GM18858 (cell line): ENCODE measurements at regions not wholly inside any gene's neighbourhood (a gene's known extent, or its start where the extent isn't known, plus 50 kb on each side); places are given as distances from the start of the nearest gene placed in this dataset.
"Not testable (repeated sequence)": the region's sequence is repeated elsewhere in the genome, so short reads cannot be mapped to it uniquely, and the experiment has no call there.

Experiments
- ATAC-seq: cut with Tn5 transposase; IDR thresholded peaks from one replicate; pipeline ENCODE4 v1.9.1; 2021; ENCODE audit not compliant: unreplicated experiment

- no peak for ATAC-seq
Measured at GRCh38 chr11:81802591-81802990, 931.1 kb downstream of the FAM181B start.

GRCh38 chr11:81792416-81792815, 941.2 kb downstream of the FAM181B start:
- no peak for ATAC-seq

DNA sequence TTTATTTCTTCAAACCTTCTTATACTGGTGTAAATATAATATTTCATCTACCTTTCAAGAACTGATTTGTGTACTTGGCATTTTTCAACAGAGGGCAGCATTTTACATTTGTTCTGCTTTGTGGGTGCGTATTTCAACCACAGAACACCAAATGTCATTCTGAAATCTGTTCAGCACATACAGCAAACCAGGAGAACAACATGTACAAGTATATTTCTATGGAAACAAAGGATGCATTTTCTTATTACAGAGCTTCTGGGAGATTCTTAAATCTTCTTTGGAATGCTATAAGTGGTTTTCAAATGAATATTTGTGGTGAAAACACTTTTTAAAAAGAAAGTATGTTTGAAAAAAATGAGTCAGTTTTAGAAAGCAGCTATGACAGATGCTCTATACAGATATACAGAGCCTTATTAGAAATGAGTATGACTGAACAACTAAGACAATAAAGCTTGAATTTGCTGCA, 946.0 kb downstream of the FAM181B start:
- peak; percentile 75 for ATAC-seq

- ATAC-seq = no peak
Measured at GRCh38 chr11:81772166-81772565, 961.5 kb downstream of the FAM181B start.

GRCh38 chr11:81769906-81770305, 963.8 kb downstream of the FAM181B start:
- not testable (repeated sequence) for ATAC-seq

DNA sequence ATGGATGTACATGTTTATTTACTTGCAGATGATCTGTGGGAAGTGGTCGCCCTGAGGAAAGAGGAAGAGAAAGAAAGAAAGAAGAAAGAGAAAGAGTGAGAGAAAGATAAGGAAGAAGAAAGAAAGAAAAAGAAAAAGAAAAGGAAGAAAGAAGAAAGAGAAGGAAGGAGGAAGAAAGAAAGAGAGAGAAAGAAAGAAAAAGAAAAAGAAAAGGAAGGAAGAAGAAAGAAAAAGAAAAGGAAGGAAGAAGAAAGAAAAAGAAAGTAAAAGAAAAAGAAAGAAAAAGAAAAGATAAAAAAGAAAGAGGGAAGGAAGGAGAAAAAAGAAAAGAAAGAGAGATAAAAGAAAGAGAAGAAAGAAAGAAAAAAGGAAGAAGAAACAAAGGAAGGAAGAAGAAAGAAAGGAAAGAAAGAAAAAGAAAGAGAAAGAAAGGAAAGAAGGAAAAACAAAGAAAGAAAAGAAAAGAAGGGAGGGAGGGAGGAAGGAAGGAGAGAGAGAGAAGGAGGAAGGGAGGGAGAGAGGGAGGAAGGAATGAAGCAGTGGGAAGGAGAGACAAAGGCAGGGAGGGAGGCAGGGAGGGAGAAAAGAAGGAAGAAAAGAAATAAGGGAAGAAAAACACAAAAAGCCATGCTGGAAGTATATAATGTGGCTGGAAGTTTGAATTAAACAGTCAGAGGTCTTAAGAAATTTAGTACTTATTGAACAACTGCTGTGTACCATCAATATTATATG, 976.6 kb downstream of the FAM181B start:
- ATAC-seq = no peak

GRCh38 chr11:81749245-81749644, 984.4 kb downstream of the FAM181B start:
- ATAC-seq = no peak

DNA sequence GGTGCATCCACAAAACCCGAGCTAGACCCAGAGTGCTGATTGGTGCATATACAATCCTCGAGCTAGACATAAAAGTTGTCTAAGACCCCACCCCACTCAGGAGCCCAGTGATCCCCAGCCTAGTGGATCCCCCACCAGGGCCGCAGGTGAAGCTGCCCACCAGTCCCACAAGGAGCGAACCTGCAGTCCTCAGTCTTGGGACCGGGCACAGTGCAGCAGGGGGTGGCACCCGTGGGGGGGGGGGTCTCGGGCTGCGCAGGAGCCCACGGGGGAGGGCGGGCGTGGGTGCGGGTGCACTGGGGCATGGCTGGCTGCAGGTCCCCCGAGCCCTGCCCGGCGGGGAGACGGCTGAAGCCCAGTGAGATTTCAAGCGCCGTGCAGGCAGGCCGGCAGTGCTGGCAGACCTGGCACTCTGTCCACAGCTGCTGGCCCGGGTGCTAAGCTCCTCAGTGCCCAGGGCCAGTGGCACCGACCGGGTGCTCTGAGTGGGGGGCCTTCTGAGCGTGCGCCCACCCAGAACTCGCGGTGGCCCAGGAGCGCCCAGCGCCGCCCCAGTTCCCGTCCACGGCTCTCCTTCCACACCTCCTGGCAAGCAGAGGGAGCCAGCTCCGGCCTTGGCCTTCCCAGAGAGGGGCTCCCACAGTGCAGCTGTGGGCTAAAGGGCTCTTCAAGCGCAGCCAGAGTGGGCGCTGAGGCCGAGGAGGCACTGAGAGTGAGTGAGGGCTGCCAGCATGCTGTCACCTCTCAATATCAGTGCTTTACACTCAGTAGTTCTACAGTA, 989.1 kb downstream of the FAM181B start:
- no peak for ATAC-seq

DNA sequence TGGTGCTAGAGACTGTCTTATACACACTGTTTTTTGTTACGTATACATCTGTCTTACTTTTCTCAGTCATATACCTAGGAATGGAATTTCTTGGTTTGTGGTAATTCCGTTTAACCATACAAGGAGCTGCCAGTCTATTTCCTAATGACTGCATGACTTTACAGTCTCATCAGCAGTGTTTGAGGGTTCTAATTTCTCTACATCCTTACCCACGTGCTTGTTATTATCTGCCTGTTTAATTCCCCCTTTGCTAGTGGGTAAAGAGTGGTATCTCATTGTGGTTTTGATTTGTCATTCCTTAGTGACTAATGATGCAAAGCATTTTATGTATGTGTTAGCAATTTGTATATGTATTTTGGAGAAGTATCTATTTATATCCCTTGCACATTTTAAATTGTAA, 1008.0 kb downstream of the FAM181B start:
- no peak for ATAC-seq

- ATAC-seq = no peak
Measured at GRCh38 chr11:81717695-81718094, 1016.0 kb downstream of the FAM181B start.

DNA sequence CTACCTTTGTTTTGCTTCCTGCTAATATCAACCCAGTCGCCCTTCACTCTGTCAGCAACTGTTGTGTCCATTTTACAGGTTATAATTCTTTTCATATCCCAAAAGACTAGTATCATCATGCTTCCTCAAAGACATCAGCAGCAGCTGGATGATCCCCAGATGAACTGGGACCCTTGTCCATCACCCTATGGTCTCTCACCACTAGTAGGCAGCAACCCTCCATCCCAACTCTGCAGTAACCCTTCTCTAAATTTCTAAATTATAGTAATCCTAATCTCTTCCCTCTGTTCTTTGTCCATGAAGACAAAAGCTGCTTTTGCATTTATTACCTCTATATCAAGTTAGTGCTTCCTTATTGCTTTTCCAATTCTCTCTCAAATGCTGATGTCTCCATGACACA, 1025.8 kb downstream of the FAM181B start:
- no peak for ATAC-seq

DNA sequence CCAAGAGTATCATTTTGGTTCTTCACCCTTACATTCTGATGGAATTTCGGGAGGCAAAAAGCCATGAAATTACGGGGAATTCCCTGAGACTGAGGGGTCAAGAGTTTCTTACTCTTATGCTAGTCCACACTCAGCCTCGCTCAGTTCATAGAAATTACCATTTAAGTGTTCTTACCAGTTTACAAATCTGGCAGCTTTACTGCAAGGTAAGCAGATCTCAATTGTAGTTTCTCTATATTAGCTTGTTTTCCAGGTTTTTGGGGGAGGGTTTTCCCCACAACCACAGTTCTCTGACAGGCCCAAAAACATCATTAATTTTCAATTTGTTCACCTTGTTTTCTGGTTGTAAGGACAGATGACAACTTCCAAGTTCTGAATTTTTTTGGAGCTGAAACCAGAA, 1028.4 kb downstream of the FAM181B start:
- no peak for ATAC-seq

DNA sequence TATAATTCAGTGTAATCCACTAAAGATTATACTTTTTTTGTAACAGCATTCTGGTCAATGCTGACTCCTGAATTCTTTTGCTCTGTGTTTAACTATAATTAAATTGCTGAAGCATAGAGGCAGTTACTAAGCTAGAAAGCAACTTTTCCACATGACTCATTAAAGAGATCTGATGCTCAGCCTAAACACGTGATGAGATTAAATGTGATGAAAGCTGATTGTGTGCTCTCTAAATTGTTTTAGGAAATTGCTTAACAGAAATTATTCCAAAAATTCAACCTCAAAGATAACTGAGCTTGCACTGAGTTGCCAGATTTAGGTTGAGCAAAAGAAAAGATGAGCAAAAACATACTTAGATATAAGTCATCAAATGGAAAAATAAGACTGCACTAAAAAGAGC, 1033.6 kb downstream of the FAM181B start:
- ATAC-seq = no peak

DNA sequence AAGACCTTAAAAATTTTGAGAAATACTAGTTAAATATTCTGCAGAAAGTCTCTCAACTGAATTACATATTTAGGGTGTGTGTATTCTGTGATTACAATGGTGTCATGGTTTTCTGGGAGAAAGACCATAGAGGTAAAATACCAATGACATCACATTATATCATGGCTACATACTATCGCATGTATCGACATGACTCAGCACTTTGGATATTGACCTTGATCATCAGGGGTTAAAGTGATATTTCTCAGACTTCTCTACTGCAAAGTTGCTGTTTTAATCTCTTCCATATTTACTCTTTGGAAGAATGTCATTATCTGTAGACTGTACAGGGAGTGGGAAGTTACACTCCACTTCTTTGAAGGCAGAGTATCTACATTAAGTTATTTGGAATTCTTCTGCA, 1046.6 kb downstream of the FAM181B start:
- ATAC-seq = no peak

GRCh38 chr11:81674211-81674610, 1059.5 kb downstream of the FAM181B start:
- peak; percentile 85 for ATAC-seq

- ATAC-seq = no peak
Measured at GRCh38 chr11:81673001-81673400, 1060.7 kb downstream of the FAM181B start.

DNA sequence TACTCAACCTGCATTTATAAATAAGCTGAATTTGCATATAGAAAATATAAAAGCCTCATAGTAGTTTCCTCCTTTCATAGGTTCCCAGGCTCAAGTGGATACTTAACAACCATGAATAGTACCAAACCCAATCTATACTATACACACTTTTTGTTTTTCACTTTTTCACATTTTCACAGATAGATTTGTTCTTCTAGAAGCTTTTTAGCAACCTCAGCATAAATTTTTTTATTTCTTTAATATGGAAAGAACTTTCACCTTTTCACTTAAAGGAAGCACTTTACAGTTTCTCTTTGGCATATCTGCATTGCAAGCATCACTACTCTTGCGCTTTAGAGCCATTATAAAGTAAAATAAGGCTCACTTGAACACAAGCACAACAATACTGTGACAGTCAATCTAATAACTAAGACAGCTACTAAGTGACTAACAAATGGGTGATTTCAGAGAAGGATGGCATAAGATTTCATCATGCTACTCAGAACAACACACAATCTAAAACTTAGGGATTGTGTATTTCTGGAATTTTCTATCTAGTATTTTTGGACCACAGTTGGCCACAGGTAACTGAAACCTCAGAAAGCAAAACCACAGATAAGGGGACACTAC, 1063.6 kb downstream of the FAM181B start:
- no peak for ATAC-seq

DNA sequence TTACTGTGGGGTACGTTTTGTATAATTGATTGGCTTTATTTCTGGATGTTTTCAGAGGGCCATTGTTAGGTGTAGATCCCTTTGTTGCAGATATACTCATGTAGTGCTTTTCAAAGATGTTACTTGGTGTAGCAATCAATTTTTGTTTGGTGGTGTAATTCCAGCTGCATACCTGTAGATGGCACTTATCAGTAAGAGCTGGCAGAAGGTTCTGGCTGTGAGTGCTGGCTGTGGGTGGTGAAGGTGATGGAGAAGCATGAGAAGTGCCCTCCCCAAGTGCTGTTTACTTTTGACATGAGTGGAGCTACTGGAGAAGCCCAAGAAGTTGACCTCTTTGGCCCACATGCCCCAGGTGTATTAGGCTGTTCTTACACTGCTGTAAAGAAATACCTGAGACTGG, 1074.9 kb downstream of the FAM181B start:
- peak; percentile 76 for ATAC-seq

DNA sequence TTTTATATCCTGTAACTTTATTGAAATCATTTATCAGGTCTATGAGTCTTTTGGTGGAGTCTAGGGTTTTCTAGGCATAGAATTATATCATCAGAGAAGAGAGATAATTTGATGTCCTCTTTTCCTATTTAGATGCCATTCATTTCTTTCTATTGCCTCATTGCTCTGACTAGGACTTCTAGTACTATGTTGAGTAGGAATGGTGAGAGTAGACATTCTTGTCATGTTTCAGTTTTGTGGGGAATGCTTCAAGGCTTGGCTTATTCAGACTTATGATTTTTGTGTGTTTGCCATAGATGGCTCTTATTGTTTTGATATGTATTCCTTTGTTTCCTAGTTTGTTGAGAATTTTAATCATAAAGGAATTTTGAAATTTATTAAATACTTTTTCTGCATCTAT, 1078.3 kb downstream of the FAM181B start:
- no peak for ATAC-seq

- ATAC-seq = no peak
Measured at GRCh38 chr11:81647374-81647773, 1086.3 kb downstream of the FAM181B start.

DNA sequence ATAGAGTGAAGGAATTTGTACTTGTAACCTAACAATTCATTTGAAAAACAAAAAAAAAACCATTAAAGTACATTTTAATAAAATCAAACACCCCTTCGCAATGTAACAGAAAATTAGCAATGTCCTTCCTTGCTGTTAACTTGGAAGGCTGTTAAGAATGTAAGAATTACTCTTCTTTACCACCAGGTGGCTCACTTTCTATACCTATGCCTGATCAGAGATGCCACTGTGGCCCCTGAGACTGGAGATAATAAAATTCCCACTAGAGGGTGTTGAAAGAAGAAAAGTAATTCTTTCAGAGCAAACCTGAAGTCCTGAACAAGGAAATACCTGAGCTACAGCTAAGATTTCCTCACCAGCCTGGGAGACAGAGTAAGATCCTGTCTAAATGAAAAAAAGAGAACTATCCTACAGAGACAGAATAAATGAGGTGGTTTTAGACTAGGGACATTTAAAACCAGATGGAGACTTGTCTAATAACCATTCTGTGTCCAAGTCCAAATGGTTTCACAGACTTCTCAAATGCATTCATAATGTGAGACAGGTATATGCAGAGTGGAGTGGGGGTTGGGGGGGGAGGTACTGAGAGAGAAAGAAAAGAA, 1089.3 kb downstream of the FAM181B start:
- peak; percentile 98 for ATAC-seq

DNA sequence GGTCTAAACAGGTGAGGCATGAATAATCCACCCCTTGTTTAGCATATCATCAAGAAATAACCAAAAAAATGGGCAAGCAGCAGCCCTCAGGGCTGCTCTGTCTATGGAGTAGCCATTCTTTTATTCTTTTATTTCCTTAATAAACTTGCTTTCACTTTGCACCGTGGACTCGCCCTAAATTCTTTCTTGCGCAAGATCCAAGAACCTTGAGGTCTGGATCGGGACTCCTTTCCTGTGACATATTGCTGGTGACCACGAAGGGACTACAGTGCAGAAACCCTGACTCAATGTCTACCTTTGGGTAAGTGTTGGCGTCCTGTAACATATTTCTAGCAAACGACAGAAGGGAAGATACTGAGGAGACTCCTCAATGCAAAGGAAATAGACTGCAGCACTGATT, 1099.2 kb downstream of the FAM181B start:
- no peak for ATAC-seq
